A673 (cell line): ENCODE measurements at regions not wholly inside any gene's neighbourhood (a gene's known extent, or its start where the extent isn't known, plus 50 kb on each side); places are given as distances from the start of the nearest gene placed in this dataset.

Source experiments
- EZH2 ChIP-seq: fragments of 200-600 bp; sonication (generic); IDR thresholded peaks from 2 replicates; pipeline ENCODE4 v1.6.1; 2017; ENCODE audit warnings: borderline replicate concordance, low read depth, mild to moderate bottlenecking, mixed read lengths, antibody characterized with exemption, low read length; ENCODE audit not compliant: poor library complexity, severe bottlenecking
- TF ChIP-seq, protein P1 (sequence below): fragments of 300-800, 200-600 bp; sonication (generic); conservative IDR thresholded peaks from 2 replicates; pipeline ENCODE4 v1.5.1; 2017; ENCODE audit warnings: low read depth, mild to moderate bottlenecking, antibody characterized with exemption, low read length, moderate library complexity, mixed read lengths

GRCh38 chr12:58453306-58453705 is 467.0 kb downstream of the LRIG3 start:
- TF ChIP-seq, protein P1, sequence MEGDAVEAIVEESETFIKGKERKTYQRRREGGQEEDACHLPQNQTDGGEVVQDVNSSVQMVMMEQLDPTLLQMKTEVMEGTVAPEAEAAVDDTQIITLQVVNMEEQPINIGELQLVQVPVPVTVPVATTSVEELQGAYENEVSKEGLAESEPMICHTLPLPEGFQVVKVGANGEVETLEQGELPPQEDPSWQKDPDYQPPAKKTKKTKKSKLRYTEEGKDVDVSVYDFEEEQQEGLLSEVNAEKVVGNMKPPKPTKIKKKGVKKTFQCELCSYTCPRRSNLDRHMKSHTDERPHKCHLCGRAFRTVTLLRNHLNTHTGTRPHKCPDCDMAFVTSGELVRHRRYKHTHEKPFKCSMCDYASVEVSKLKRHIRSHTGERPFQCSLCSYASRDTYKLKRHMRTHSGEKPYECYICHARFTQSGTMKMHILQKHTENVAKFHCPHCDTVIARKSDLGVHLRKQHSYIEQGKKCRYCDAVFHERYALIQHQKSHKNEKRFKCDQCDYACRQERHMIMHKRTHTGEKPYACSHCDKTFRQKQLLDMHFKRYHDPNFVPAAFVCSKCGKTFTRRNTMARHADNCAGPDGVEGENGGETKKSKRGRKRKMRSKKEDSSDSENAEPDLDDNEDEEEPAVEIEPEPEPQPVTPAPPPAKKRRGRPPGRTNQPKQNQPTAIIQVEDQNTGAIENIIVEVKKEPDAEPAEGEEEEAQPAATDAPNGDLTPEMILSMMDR, result no peak
- TF ChIP-seq EZH2, result no peak
